Trophoblast cell (in vitro differentiated cells and primary cell): ENCODE measurements at regions not wholly inside any gene's neighbourhood (a gene's known extent, or its start where the extent isn't known, plus 50 kb on each side); places are given as distances from the start of the nearest gene placed in this dataset.
"Not testable (repeated sequence)": the region's sequence is repeated elsewhere in the genome, so short reads cannot be mapped to it uniquely, and the experiment has no call there.

Experiments
- DNase-seq, 2 donors: peaks; one replicate each; pipeline ENCODE4 v3.0.0-alpha.2; 2016
- H2AFZ ChIP-seq: 2 replicates; pipeline ENCODE4 v1.6.1; 2013; ENCODE audit warnings: low read length, moderate library complexity, mild to moderate bottlenecking; ENCODE audit not compliant: insufficient read depth, poor library complexity
- H2AK5ac ChIP-seq: 2 replicates; pipeline ENCODE4 v1.6.1; 2013; ENCODE audit warnings: mild to moderate bottlenecking, low read length
- H2BK120ac ChIP-seq: 2 replicates; pipeline ENCODE4 v1.6.1; 2013; ENCODE audit warnings: low read length, mild to moderate bottlenecking, moderate library complexity; ENCODE audit not compliant: insufficient read depth, poor library complexity
- H2BK12ac ChIP-seq: 2 replicates; pipeline ENCODE4 v1.6.1; 2013; ENCODE audit warnings: mild to moderate bottlenecking, low read length, moderate library complexity
- H2BK5ac ChIP-seq: 2 replicates; pipeline ENCODE4 v1.6.1; 2013; ENCODE audit warnings: low read length, low read depth, moderate library complexity, mild to moderate bottlenecking; ENCODE audit not compliant: poor library complexity
- H3K14ac ChIP-seq: 2 replicates; pipeline ENCODE4 v1.6.1; 2013; ENCODE audit warnings: mild to moderate bottlenecking, low read length
- H3K18ac ChIP-seq: 2 replicates; pipeline ENCODE4 v1.6.1; 2013; ENCODE audit warnings: mild to moderate bottlenecking, low read length
- H3K23ac ChIP-seq: 2 replicates; pipeline ENCODE4 v1.6.1; 2013; ENCODE audit warnings: low read length
- H3K27ac ChIP-seq: 2 replicates; pipeline ENCODE4 v1.5.1; 2013; ENCODE audit warnings: low read depth, mild to moderate bottlenecking, inconsistent platforms, low read length, moderate library complexity
- H3K27me3 ChIP-seq: 2 replicates; pipeline ENCODE4 v1.6.1; 2013; ENCODE audit warnings: inconsistent platforms, mild to moderate bottlenecking, low read length, moderate library complexity; ENCODE audit not compliant: insufficient read depth
- H3K36me3 ChIP-seq, 2 experiments: 1 replicate in 1 of 2; 2 replicates in 1 of 2; pipeline ENCODE4 v1.6.1; 2013; ENCODE audit warnings: low read length in 2 of 2, mild to moderate bottlenecking in 2 of 2, moderate library complexity in 1 of 2; ENCODE audit not compliant: insufficient read depth in 2 of 2, control insufficient read depth in 1 of 2
- H3K4ac ChIP-seq: 2 replicates; pipeline ENCODE4 v1.6.1; 2013; ENCODE audit warnings: low read depth, mild to moderate bottlenecking, low read length, moderate library complexity
- H3K4me1 ChIP-seq, 2 experiments: 1 replicate in 1 of 2; 2 replicates in 1 of 2; pipeline ENCODE4 v1.6.1; 2013; ENCODE audit warnings: low read length in 2 of 2, mild to moderate bottlenecking in 2 of 2, moderate library complexity in 1 of 2; ENCODE audit not compliant: insufficient read depth in 2 of 2, control insufficient read depth in 1 of 2
- H3K4me2 ChIP-seq: 2 replicates; pipeline ENCODE4 v1.6.1; 2013; ENCODE audit warnings: inconsistent platforms, mild to moderate bottlenecking, low read length, moderate library complexity
- H3K4me3 ChIP-seq: 2 replicates; pipeline ENCODE4 v1.5.1; 2013; ENCODE audit warnings: mild to moderate bottlenecking, low read depth, low read length, inconsistent platforms
- H3K79me1 ChIP-seq: one replicate; pipeline ENCODE4 v1.6.1; 2013; ENCODE audit warnings: low read length
- H3K79me2 ChIP-seq: 2 replicates; pipeline ENCODE4 v1.6.1; 2013; ENCODE audit warnings: low read length, mild to moderate bottlenecking; ENCODE audit not compliant: control insufficient read depth, insufficient read depth, poor library complexity
- H3K9ac ChIP-seq: 2 replicates; pipeline ENCODE4 v1.6.1; 2013; ENCODE audit warnings: mild to moderate bottlenecking, low read length
- H3K9me3 ChIP-seq: 2 replicates; pipeline ENCODE4 v1.6.1; 2013; ENCODE audit warnings: low read depth, mild to moderate bottlenecking, control low read depth, inconsistent platforms, low read length; ENCODE audit not compliant: insufficient read depth
- H4K12ac ChIP-seq: 2 replicates; pipeline ENCODE4 v1.6.1; 2013; ENCODE audit warnings: low read depth, mild to moderate bottlenecking, low read length, moderate library complexity
- H4K8ac ChIP-seq: 2 replicates; pipeline ENCODE4 v1.6.1; 2013; ENCODE audit warnings: low read depth, mild to moderate bottlenecking, low read length, moderate library complexity
- H4K91ac ChIP-seq: one replicate; pipeline ENCODE4 v1.6.1; 2013; ENCODE audit warnings: low read depth, mild to moderate bottlenecking, low read length, moderate library complexity
- WGBS: extraction: QIAGEN DNeasy Blood & Tissue Kit; methylation state at CpG from one replicate; pipeline ENCODE4 v1.1.7; 2013; ENCODE audit warnings: missing lambda C conversion rate; ENCODE audit not compliant: insufficient read length, insufficient coverage; ENCODE audit errors: extremely low coverage; 5-methylcytosine and 5-hydroxymethylcytosine counted together

DNA sequence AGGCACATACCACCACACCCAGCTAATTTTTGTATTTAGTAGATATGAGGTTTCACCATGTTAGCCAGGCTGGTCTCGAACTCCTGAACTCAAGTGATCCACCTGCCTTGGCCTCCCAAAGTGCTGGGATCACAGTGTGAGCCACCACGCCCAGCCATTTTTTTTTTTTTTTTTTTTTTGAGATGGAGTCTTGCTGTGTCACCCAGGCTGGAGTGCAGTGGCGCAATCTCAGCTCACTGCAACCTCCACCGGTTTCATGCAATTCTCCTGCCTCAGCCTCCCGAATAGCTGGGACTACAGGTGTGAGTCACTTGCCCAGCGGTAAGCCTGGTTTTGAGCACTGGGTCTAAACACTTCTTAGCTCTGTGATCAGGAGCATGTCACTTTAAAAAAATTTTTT lies 84.3 kb upstream of the ATF7IP2 start:
- H3K9me3 ChIP-seq, H3K79me1 ChIP-seq, H3K36me3 ChIP-seq, H2AK5ac ChIP-seq, H2BK120ac ChIP-seq, H3K23ac ChIP-seq, H2BK12ac ChIP-seq, H3K4me1 ChIP-seq, H3K79me2 ChIP-seq, H4K12ac ChIP-seq, H2BK5ac ChIP-seq, H4K91ac ChIP-seq, H3K9ac ChIP-seq, H4K8ac ChIP-seq, H3K27ac ChIP-seq, H3K4me3 ChIP-seq, H3K18ac ChIP-seq, H3K4ac ChIP-seq, H3K14ac ChIP-seq, H3K27me3 ChIP-seq, H3K4me2 ChIP-seq, H2AFZ ChIP-seq: not testable (repeated sequence)
- WGBS = no CpG with 5 or more reads among the region's 6 CpGs
- DNase-seq = peak; percentile 66 to 76

DNA sequence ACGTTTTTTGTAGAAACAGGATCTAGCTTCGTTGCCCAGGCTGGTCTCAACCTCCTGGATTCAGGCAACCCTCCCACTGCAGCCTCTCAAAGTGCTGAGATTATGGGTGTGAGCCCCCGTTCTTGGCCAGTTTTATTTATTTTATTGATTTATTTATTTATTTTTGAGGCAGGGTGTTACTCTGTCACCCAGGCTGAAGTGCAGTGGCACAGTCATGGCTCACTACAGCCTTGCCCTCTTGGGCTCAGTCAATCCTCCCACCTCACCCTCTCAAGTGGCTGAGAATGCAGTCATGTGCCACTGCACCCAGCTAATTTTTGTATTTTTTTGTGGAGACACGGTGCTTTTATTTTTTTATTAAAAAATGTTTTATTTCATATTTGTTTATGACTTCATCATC lies 79.9 kb upstream of the ATF7IP2 start:
- Histone ChIP-seq H2BK120ac (no peak overlapping the region), H3K27me3 (no peaks in the 10 kb centered on the region), H3K36me3 (no peaks in the 10 kb centered on the region), H3K27ac (no peak overlapping the region), H3K79me2 (no peaks in the 10 kb centered on the region), H3K4me3 (no peak overlapping the region), H3K14ac (no peak overlapping the region), H3K9ac (no peak overlapping the region), H2AK5ac (no peak overlapping the region), H3K4me1 (peaks cover 0 to 3% of the 10 kb centered on the region in 2 experiments), H3K4ac (no peak overlapping the region), H3K79me1 (peaks cover 2% of the 10 kb centered on the region), H4K12ac (no peak overlapping the region), H4K8ac (no peak overlapping the region), H3K23ac (no peak overlapping the region), H2BK5ac (no peak overlapping the region), H3K18ac (no peak overlapping the region), H2AFZ (no peak overlapping the region), H3K9me3 (no peaks in the 10 kb centered on the region), H2BK12ac (no peak overlapping the region), H3K4me2 (no peak overlapping the region), H4K91ac (no peak overlapping the region)
- no peak for DNase-seq
- no CpG with 5 or more reads among the region's 4 CpGs for WGBS

DNA sequence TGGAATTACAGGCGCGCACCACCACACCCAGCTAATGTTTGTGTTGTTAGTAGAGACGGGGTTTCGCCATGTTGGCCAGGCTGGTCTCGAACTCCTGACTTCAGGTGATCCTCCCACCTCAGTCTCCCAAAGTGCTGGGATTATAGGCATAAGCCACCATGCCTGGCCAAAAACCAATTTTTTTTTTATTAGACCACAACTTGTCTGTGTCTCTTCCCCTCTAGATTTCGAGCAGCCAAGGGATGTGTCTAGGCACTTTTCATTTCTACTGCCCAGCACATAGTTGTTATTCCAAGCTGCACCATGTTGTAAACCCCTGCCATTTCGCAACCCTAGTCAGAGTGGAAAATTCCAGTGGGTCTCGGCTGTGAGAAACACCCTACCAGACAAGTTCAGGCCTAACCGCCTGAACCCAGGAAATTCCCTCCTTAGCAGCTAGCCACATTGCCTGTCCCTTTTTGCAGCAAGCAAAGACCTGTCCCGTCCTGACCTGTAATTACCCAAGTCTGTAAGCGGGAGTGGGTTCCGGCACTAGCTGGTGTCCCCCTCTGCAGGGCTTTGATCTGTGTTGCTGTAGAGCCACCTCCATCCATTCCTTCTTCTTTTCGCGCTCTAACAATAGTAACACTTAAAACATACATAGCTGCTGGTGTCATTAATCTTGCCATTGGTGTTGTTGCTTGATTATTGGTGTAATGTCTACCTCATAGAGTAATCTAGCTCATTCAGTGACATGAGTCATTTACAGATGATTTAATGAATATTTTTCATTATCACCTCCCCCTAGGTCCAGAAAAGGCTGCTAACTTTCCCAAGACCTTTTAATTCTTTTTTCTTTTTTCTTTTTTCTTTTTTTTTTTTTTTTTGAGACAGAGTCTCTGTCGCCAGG lies 77.3 kb upstream of the ATF7IP2 start:
- Histone ChIP-seq H4K12ac (no peak overlapping the region), H4K8ac (no peak overlapping the region), H2AFZ (no peak overlapping the region), H3K27me3 (no peaks in the 10 kb centered on the region), H3K9me3 (no peaks in the 10 kb centered on the region), H2BK120ac (no peak overlapping the region), H3K18ac (no peak overlapping the region), H3K36me3 (no peaks in the 10 kb centered on the region), H2BK12ac (no peak overlapping the region), H3K4me3 (no peak overlapping the region), H3K79me1 (peaks cover 2% of the 10 kb centered on the region), H4K91ac (no peak overlapping the region), H3K79me2 (no peaks in the 10 kb centered on the region), H3K4me1 (peaks cover 0 to 3% of the 10 kb centered on the region in 2 experiments), H3K14ac (no peak overlapping the region), H2AK5ac (no peak overlapping the region), H3K4ac (no peak overlapping the region), H3K4me2 (peak overlapping the region; percentile 27), H3K27ac (peak overlapping the region; percentile 20), H3K9ac (no peak overlapping the region), H2BK5ac (no peak overlapping the region), H3K23ac (no peak overlapping the region)
- WGBS = no CpG with 5 or more reads among the region's 15 CpGs
- DNase-seq = peak; percentile 88 to 92

DNA sequence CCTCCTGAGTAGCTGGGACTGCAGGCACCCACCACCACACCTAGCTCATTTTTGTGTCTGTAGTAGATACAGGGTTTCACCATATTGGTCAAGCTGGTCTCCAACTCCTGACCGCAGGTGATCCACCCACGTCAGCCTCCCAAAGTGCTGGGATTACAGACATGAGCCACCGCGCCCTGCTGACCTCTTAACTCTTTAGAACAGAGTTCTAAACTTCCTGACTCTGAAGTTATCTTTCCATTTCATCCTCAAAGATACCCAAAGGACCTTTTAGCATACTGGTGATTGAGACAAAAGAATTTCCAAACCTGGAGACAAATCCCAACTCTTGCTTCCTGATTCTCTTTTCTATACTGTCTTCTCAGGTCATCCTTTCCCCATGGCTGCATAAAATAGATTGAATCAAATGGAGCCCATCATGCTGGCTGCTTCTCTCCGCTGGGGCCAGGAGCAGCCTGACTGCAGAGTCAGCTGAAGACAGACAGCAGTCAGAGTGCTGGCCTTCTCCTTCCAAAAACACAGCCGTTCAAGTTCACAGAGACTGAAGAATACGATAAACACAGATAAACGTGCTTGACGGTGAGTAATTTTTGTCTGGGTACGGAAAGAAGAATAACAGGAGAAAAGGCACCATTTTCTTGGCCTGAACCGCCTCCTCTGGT lies 76.5 kb upstream of the ATF7IP2 start:
- Histone ChIP-seq H4K91ac (no peak overlapping the region), H2BK120ac (no peak overlapping the region), H2BK5ac (no peak overlapping the region), H4K8ac (no peak overlapping the region), H2AK5ac (no peak overlapping the region), H2AFZ (no peak overlapping the region), H3K27me3 (no peaks in the 10 kb centered on the region), H3K4me1 (peaks cover 0 to 3% of the 10 kb centered on the region in 2 experiments), H3K36me3 (no peaks in the 10 kb centered on the region), H3K27ac (no peak overlapping the region), H4K12ac (no peak overlapping the region), H2BK12ac (no peak overlapping the region), H3K9me3 (no peaks in the 10 kb centered on the region), H3K23ac (no peak overlapping the region), H3K79me1 (peaks cover 2% of the 10 kb centered on the region), H3K4me2 (no peak overlapping the region), H3K18ac (no peak overlapping the region), H3K9ac (no peak overlapping the region), H3K79me2 (no peaks in the 10 kb centered on the region), H3K14ac (no peak overlapping the region), H3K4ac (no peak overlapping the region), H3K4me3 (no peak overlapping the region)
- no peak for DNase-seq
- no CpG with 5 or more reads among the region's 11 CpGs for WGBS
